ACC112 (cell line): ENCODE measurements at regions not wholly inside any gene's neighbourhood (a gene's known extent, or its start where the extent isn't known, plus 50 kb on each side); places are given as distances from the start of the nearest gene placed in this dataset.

ENCODE experiments used
- H2AFZ ChIP-seq: fragments of 200-600 bp; sonication (generic); one replicate; pipeline ENCODE4 v1.6.0; 2017; ENCODE audit warnings: antibody characterized with exemption, low read length; ENCODE audit not compliant: unreplicated experiment
- H3K27ac ChIP-seq: fragments of 200-600 bp; sonication (generic); 2 replicates; pipeline ENCODE4 v1.5.1; 2014; ENCODE audit warnings: low read depth, mild to moderate bottlenecking, antibody characterized with exemption, low read length, moderate library complexity
- H3K27me3 ChIP-seq: fragments of 200-600 bp; sonication (generic); 2 replicates; pipeline ENCODE4 v1.6.1; 2014; ENCODE audit warnings: mild to moderate bottlenecking, antibody characterized with exemption, low read length, moderate library complexity, mixed read lengths; ENCODE audit not compliant: insufficient read depth
- H3K36me3 ChIP-seq: fragments of 200-600 bp; sonication (generic); 2 replicates; pipeline ENCODE4 v1.6.1; 2016; ENCODE audit warnings: mild to moderate bottlenecking, antibody characterized with exemption, low read length, moderate library complexity, mixed read lengths; ENCODE audit not compliant: insufficient read depth
- H3K4me1 ChIP-seq: fragments of 200-600 bp; sonication (generic); one replicate; pipeline ENCODE4 v1.6.1; 2016; ENCODE audit warnings: low read length, mixed read lengths; ENCODE audit not compliant: insufficient read depth, unreplicated experiment, control insufficient read depth
- H3K4me3 ChIP-seq: fragments of 200-600 bp; sonication (generic); 2 replicates; pipeline ENCODE4 v1.5.1; 2014; ENCODE audit warnings: mild to moderate bottlenecking, low read depth, low read length
- H3K79me2 ChIP-seq: fragments of 200-600 bp; sonication (generic); one replicate; pipeline ENCODE4 v1.6.0; 2016; ENCODE audit warnings: low read length; ENCODE audit not compliant: control insufficient read depth, unreplicated experiment, insufficient read depth

DNA sequence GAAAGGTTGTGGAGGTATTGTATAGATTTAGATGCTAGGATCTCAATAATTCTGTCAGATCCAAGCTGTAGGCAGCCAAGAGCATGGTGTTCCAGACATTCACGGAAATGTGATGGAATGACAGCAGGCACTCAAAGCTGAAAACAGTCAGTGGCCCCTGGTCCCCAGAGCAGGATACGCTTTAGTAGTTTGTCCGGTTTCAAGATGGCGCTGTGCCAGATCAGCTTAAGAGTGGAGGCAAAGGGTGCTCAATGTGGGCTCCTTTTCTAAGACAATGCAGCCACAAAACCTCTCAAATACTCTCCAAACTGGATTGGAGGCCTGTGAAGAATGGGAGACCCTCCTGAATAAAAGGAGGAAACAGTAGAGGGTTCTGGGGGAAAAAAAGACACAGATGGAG lies 291.2 kb upstream of the HS3ST1 start:
- peaks cover 5% of the 10 kb centered on the region for H3K4me1 ChIP-seq
- H3K36me3 ChIP-seq, result no peaks in the 10 kb centered on the region
- no peak overlapping the region for H3K27ac ChIP-seq
- no peak overlapping the region for H3K4me3 ChIP-seq
- no peaks in the 10 kb centered on the region for H3K79me2 ChIP-seq
- no peaks in the 10 kb centered on the region for H3K27me3 ChIP-seq
- no peak overlapping the region for H2AFZ ChIP-seq

DNA sequence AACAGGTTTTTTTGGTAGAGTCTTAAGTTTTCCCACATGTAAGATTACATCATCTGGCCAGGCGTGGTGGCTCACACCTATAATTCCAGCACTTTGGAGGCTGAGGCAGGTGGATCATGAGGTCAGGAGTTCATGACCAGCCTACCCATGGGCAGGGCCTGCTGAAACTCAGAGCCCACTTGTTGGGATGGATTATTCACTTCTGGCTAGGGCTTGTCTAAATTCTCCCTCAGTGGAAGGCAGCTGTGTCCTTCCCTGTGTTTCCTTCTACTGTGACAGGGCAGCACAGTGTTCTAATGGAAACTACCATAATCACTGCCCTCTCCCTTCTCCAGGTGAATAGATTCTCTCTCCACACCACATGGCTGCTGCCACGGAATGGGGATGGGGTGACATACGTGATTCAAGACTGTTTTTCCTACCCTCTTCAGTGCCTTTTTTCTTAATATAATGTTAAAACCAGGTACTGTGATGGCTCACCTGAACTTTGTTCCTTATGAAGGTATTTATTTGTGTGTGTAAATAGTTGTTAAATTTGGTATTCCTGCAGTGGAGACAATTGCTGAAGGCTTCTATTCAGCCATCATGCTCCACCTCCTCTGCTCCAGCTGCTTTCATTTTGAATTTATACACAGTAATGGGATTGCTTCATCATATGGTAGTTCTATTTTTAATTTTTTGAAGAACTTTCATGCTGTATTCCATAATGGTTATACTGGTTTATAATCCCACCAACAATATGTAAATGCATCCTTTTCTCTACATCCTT lies 287.2 kb upstream of the HS3ST1 start:
- H3K4me3 ChIP-seq, result no peak overlapping the region
- no peak overlapping the region for H3K27ac ChIP-seq

DNA sequence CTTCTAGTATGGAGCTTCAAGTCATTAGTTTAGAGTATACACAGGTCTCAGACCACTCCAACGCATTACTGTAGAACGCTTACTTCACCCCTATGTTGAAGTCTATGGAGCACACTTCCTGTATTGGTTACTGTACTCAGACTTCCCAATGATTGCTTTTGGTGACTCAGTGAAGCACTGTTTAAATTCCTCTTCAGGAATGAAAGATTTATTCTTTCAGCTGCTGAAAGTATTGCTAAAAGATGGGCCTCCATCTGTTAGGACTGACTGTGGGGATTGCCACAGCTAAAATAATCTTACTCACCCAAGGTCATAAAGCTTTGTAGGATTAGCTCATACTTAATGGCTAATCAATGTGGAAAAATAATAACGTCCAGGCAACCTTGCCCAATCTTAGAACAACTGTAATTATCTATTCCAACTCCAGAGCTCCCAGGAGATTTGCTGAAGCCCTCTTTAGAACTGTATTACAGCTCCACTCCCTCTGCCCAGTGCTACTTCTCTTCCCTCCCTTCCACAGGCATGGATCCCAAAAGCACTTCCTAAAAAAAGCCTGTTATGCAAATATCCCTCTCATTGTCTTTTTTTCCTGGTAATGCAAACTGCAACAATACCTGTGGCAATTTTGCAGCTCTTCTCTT lies 281.9 kb upstream of the HS3ST1 start:
- Histone ChIP-seq H3K27ac (no peak overlapping the region), H2AFZ (no peak overlapping the region), H3K27me3 (no peaks in the 10 kb centered on the region), H3K4me1 (no peaks in the 10 kb centered on the region), H3K36me3 (no peaks in the 10 kb centered on the region), H3K4me3 (no peak overlapping the region), H3K79me2 (no peaks in the 10 kb centered on the region)

More for the DNA sequence above, 287.2 kb upstream of the HS3ST1 start:
- Histone ChIP-seq H3K79me2 (no peaks in the 10 kb centered on the region), H3K27me3 (no peaks in the 10 kb centered on the region), H2AFZ (no peak overlapping the region), H3K4me1 (no peaks in the 10 kb centered on the region), H3K36me3 (no peaks in the 10 kb centered on the region)

GRCh38 chr4:11704186-11704830 lies 275.6 kb upstream of the HS3ST1 start:
- H3K4me1 ChIP-seq, result peaks cover 25% of the 10 kb centered on the region
- H3K79me2 ChIP-seq, result no peaks in the 10 kb centered on the region
- no peaks in the 10 kb centered on the region for H3K27me3 ChIP-seq
- H3K27ac ChIP-seq, result no peak overlapping the region
- no peak overlapping the region for H2AFZ ChIP-seq
- H3K36me3 ChIP-seq, result no peaks in the 10 kb centered on the region
- no peak overlapping the region for H3K4me3 ChIP-seq

DNA sequence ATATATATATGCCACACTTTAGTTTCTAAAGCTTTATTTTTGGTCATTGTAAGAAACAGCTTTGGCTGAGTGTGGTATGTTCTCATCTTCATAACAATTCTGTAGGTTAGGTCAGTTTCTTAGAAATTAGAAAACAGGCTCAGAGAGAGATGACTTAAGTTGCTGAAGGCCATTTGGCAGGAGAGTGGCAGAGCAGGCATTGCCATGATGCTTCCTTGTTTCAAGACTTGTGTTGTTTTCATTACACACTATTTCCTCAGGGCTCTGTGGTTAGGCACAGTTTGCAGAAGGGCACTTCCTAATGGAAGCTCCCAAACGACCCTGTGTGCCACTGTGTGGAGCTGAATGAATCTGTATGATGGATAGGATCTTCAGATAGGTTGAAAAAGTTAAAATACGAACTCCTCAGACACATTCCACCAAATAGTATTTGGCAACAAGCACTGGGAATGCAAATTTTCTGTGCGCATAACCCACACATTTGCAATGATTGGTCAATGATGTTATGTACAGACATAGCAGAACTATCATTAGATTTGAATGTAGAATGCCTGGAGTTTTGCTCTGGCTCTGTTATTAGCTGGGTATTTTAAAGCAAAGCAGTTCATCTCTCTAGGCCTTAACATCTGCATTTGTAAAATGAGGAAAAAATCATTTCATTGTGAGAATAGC lies 274.3 kb upstream of the HS3ST1 start:
- Histone ChIP-seq H3K27ac (no peak overlapping the region), H2AFZ (no peak overlapping the region), H3K4me1 (peaks cover 36% of the 10 kb centered on the region), H3K36me3 (no peaks in the 10 kb centered on the region), H3K27me3 (no peaks in the 10 kb centered on the region), H3K4me3 (no peak overlapping the region), H3K79me2 (no peaks in the 10 kb centered on the region)

GRCh38 chr4:11701966-11702725 lies 273.5 kb upstream of the HS3ST1 start:
- Histone ChIP-seq H3K79me2 (no peaks in the 10 kb centered on the region), H2AFZ (no peak overlapping the region), H3K36me3 (no peaks in the 10 kb centered on the region)

DNA sequence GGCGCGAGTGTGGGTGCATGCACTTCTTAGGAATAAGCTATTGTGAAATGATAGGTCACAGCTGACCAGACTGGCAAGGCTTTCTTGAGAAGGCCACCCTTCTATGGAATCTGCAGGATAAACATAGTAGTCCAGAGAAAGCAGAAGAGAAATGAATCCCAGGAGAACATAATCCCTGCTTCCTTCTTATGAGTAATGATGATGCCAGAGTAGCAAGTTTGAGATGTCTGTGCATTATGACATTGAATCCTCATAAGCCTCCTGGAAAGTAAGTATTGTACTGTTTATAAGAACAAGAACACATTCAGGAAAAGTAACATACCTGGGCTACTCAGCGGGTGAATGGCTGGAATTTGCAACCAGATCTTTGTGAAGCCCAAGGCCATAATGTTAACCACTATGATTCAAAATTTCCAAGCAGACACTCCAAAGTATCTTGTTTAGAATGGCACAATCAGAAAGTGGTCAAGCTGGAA lies 272.1 kb upstream of the HS3ST1 start:
- Histone ChIP-seq H3K36me3 (no peaks in the 10 kb centered on the region), H3K4me1 (peaks cover 36% of the 10 kb centered on the region), H3K4me3 (no peak overlapping the region), H3K79me2 (no peaks in the 10 kb centered on the region), H3K27me3 (no peaks in the 10 kb centered on the region), H2AFZ (no peak overlapping the region), H3K27ac (no peak overlapping the region)

More at GRCh38 chr4:11701966-11702725, 273.5 kb upstream of the HS3ST1 start:
- Histone ChIP-seq H3K4me3 (no peak overlapping the region), H3K27me3 (no peaks in the 10 kb centered on the region), H3K27ac (no peak overlapping the region), H3K4me1 (peaks cover 36% of the 10 kb centered on the region)

GRCh38 chr4:11698846-11699590 lies 270.3 kb upstream of the HS3ST1 start:
- Histone ChIP-seq H3K79me2 (no peaks in the 10 kb centered on the region), H3K27ac (peak overlapping the region; percentile 30), H3K4me1 (peaks cover 32% of the 10 kb centered on the region), H3K27me3 (no peaks in the 10 kb centered on the region), H3K4me3 (no peak overlapping the region), H2AFZ (no peak overlapping the region), H3K36me3 (no peaks in the 10 kb centered on the region)

GRCh38 chr4:11698033-11698432 lies 269.3 kb upstream of the HS3ST1 start:
- no peaks in the 10 kb centered on the region for H3K36me3 ChIP-seq
- no peaks in the 10 kb centered on the region for H3K79me2 ChIP-seq
- H2AFZ ChIP-seq, result no peak overlapping the region
- peak overlapping the region; percentile 8; the same call in 1 of the 2 replicates for H3K27ac ChIP-seq
- no peaks in the 10 kb centered on the region for H3K27me3 ChIP-seq
- peaks cover 32% of the 10 kb centered on the region for H3K4me1 ChIP-seq
- H3K4me3 ChIP-seq, result no peak overlapping the region
